GM23338 (cell line): ENCODE measurements at regions not wholly inside any gene's neighbourhood (a gene's known extent, or its start where the extent isn't known, plus 50 kb on each side); places are given as distances from the start of the nearest gene placed in this dataset.

Experiments used
- ATAC-seq: fragments of 200-7000 bp; cut with Tn5 transposase; 3 replicates; pipeline ENCODE4 v1.9.1; 2020
- DNase-seq: peaks from one replicate; pipeline ENCODE4 v3.0.0-alpha.2; 2015; ENCODE audit warnings: low spot score
- H2AFZ ChIP-seq: fragments of 200-600 bp; sonication (generic); 2 replicates; pipeline ENCODE4 v1.8.0; 2016; ENCODE audit warnings: antibody characterized with exemption, mild to moderate bottlenecking, moderate library complexity
- H3F3A ChIP-seq: fragments of 200-600 bp; sonication (generic); replicated peaks from 2 replicates; pipeline ENCODE4 v1.8.0; 2017; ENCODE audit warnings: antibody characterized with exemption, mixed run types, low read depth
- H3K27ac ChIP-seq: fragments of 200-600 bp; sonication (generic); 2 replicates; pipeline ENCODE4 v1.6.1; 2016; ENCODE audit warnings: low read depth
- H3K27me3 ChIP-seq: fragments of 200-600 bp; sonication (generic); 2 replicates; pipeline ENCODE4 v1.8.0; 2016; ENCODE audit warnings: mild to moderate bottlenecking, mixed run types, moderate library complexity; ENCODE audit not compliant: insufficient read depth
- H3K36me3 ChIP-seq: fragments of 200-600 bp; sonication (generic); 2 replicates; pipeline ENCODE4 v1.8.0; 2016; ENCODE audit warnings: mild to moderate bottlenecking; ENCODE audit not compliant: insufficient read depth
- H3K4me1 ChIP-seq: fragments of 200-600 bp; sonication (generic); 2 replicates; pipeline ENCODE4 v1.8.0; 2016; ENCODE audit warnings: mild to moderate bottlenecking, moderate library complexity; ENCODE audit not compliant: insufficient read depth
- H3K4me2 ChIP-seq: fragments of 200-600 bp; sonication (generic); 2 replicates; pipeline ENCODE4 v1.7.1; 2017; ENCODE audit warnings: mixed run types
- H3K4me3 ChIP-seq: fragments of 200-600 bp; sonication (generic); 2 replicates; pipeline ENCODE4 v1.6.1; 2016; ENCODE audit warnings: mixed run types
- H3K79me2 ChIP-seq: fragments of 200-600 bp; sonication (generic); replicated peaks from 2 replicates; pipeline ENCODE4 v1.8.0; 2017; ENCODE audit warnings: mild to moderate bottlenecking; ENCODE audit not compliant: insufficient read depth
- H3K9me2 ChIP-seq: fragments of 200-600 bp; sonication (generic); 2 replicates; pipeline ENCODE4 v1.8.0; 2017; ENCODE audit not compliant: insufficient read depth
- H4K20me1 ChIP-seq: fragments of 200-600 bp; sonication (generic); replicated peaks from 2 replicates; pipeline ENCODE4 v1.8.0; 2017; ENCODE audit warnings: mild to moderate bottlenecking; ENCODE audit not compliant: insufficient read depth
- H3K27ac Mint-ChIP-seq: 2 replicates; pipeline ENCODE4 v1.8.0; 2020; ENCODE audit warnings: inconsistent platforms, mild to moderate bottlenecking, moderate library complexity, mixed read lengths
- H3K27me3 Mint-ChIP-seq: 3 replicates; pipeline ENCODE4 v1.8.0; 2022; ENCODE audit warnings: low read depth, mild to moderate bottlenecking, moderate library complexity, mixed read lengths, inconsistent platforms; ENCODE audit not compliant: insufficient read depth, poor library complexity
- H3K36me3 Mint-ChIP-seq: 3 replicates; pipeline ENCODE4 v1.8.0; 2021; ENCODE audit warnings: low read depth, mild to moderate bottlenecking, inconsistent platforms, moderate library complexity, mixed read lengths
- H3K4me1 Mint-ChIP-seq: 3 replicates; pipeline ENCODE4 v1.8.0; 2020; ENCODE audit warnings: mild to moderate bottlenecking, inconsistent platforms, mixed read lengths
- H3K4me3 Mint-ChIP-seq: 3 replicates; pipeline ENCODE4 v1.8.0; 2021; ENCODE audit warnings: moderate library complexity, mild to moderate bottlenecking, inconsistent platforms, mixed read lengths
- H3K9me3 Mint-ChIP-seq: 3 replicates; pipeline ENCODE4 v1.8.0; 2020; ENCODE audit warnings: moderate library complexity, mild to moderate bottlenecking, inconsistent platforms, mixed read lengths
- CTCF ChIP-seq, 2 experiments: fragments of 200-600 bp in 1 of 2; sonication (generic) in 1 of 2; conservative IDR thresholded peaks; 2 replicates each; pipeline versions ENCODE4 v1.5.1 to v1.6.1; 2016 to 2017; ENCODE audit warnings: antibody characterized with exemption in 2 of 2, low read depth in 2 of 2, mild to moderate bottlenecking in 2 of 2, moderate library complexity in 1 of 2
- ETS1 ChIP-seq: IDR thresholded peaks from 2 replicates; pipeline ENCODE4 v1.6.1; 2016; ENCODE audit warnings: antibody characterized with exemption
- EZH2 ChIP-seq: fragments of 200-600 bp; sonication (generic); IDR thresholded peaks from one replicate; pipeline ENCODE4 v1.8.0; 2017; ENCODE audit warnings: antibody characterized with exemption, mild to moderate bottlenecking, low read depth; ENCODE audit not compliant: unreplicated experiment
- NANOG ChIP-seq: IDR thresholded peaks from 2 replicates; pipeline ENCODE4 v1.6.1; 2016; ENCODE audit warnings: antibody characterized with exemption, borderline replicate concordance
- REST ChIP-seq: IDR thresholded peaks from one replicate; pipeline ENCODE4 v1.6.1; 2018; ENCODE audit warnings: antibody characterized with exemption; ENCODE audit not compliant: unreplicated experiment
- ZNF114 ChIP-seq: fragments of 250-450 bp; sonication (Bioruptor Pico); IDR thresholded peaks from 2 replicates; pipeline ENCODE4 v1.5.0; 2020; ENCODE audit warnings: mild to moderate bottlenecking, moderate library complexity
- ZNF331 ChIP-seq: fragments of 250-450 bp; sonication (Bioruptor Pico); IDR thresholded peaks from 2 replicates; pipeline ENCODE4 v1.5.0; 2020; ENCODE audit warnings: low read depth, mild to moderate bottlenecking, moderate library complexity
- ZNF462 ChIP-seq: fragments of 250-450 bp; sonication (Bioruptor Pico); IDR thresholded peaks from 2 replicates; pipeline ENCODE4 v1.5.0; 2020; ENCODE audit warnings: mild to moderate bottlenecking, moderate library complexity

- H3K79me2 ChIP-seq: no peaks in the 10 kb centered on the region
- no peaks in the 10 kb centered on the region for H3K27me3 ChIP-seq
- H3K4me2 ChIP-seq: no peak overlapping the region
- no peaks in the 10 kb centered on the region for H3K4me1 ChIP-seq
- peak overlapping the region; percentile 50; the same call in 1 of the 2 replicates for H3K27ac Mint-ChIP-seq
- no peaks in the 10 kb centered on the region for H4K20me1 ChIP-seq
- H3K9me3 Mint-ChIP-seq: peaks cover 6% of the 10 kb centered on the region; the same call in 2 of the 3 replicates
- no peaks in the 10 kb centered on the region for H3K36me3 ChIP-seq
- H3K27me3 Mint-ChIP-seq: no peaks in the 10 kb centered on the region
- DNase-seq: peak; percentile 80
- peaks cover 3% of the 10 kb centered on the region; the same call in 1 of the 3 replicates for H3K36me3 Mint-ChIP-seq
- TF ChIP-seq ZNF462 (no peak), CTCF (conservative IDR thresholded peaks at IDR 0.05; ENCODE audit: low read depth in 2 of 2) (peak; percentile 73 to 82)
- H3K4me1 Mint-ChIP-seq: no peaks in the 10 kb centered on the region
- H2AFZ ChIP-seq: no peak overlapping the region
- no peaks in the 10 kb centered on the region for H3K9me2 ChIP-seq
- H3K4me3 ChIP-seq: no peak overlapping the region
- H3K4me3 Mint-ChIP-seq: no peak overlapping the region
- ATAC-seq: peak; percentile 91
- no peaks in the 10 kb centered on the region for H3F3A ChIP-seq
- no peak overlapping the region for H3K27ac ChIP-seq
Measured at GRCh38 chr3:174355505-174355904, 503.6 kb upstream of the NAALADL2 start.

GRCh38 chr3:174356596-174356995 is 502.5 kb upstream of the NAALADL2 start:
- Mint-ChIP-seq H3K4me3 (no peak overlapping the region), H3K27me3 (no peaks in the 10 kb centered on the region), H3K27ac (peak overlapping the region; percentile 6; the same call in 1 of the 2 replicates), H3K36me3 (no peaks in the 10 kb centered on the region), H3K4me1 (no peaks in the 10 kb centered on the region), H3K9me3 (peaks cover 2% of the 10 kb centered on the region; the same call in 2 of the 3 replicates)
- no peaks in the 10 kb centered on the region for H3K79me2 ChIP-seq
- H3F3A ChIP-seq: no peaks in the 10 kb centered on the region
- H3K9me2 ChIP-seq: no peaks in the 10 kb centered on the region
- no peaks in the 10 kb centered on the region for H3K4me1 ChIP-seq
- H3K4me2 ChIP-seq: no peak overlapping the region
- H3K4me3 ChIP-seq: no peak overlapping the region
- H3K27me3 ChIP-seq: no peaks in the 10 kb centered on the region
- DNase-seq (no peak), ATAC-seq (no peak)
- H3K27ac ChIP-seq: no peak overlapping the region
- H4K20me1 ChIP-seq: no peaks in the 10 kb centered on the region
- no peak overlapping the region for H2AFZ ChIP-seq
- no peaks in the 10 kb centered on the region for H3K36me3 ChIP-seq
- TF ChIP-seq EZH2 (no peak), ZNF331 (CRISPR knock-in tag) (no peak), ZNF114 (CRISPR knock-in tag) (no peak), ETS1 (no peak), REST (no peak), NANOG (no peak)
